Right lobe of liver (tissue), 6 donors: ENCODE measurements at regions not wholly inside any gene's neighbourhood (a gene's known extent, or its start where the extent isn't known, plus 50 kb on each side); places are given as distances from the start of the nearest gene placed in this dataset.

Source experiments
- ATAC-seq, 4 donors: fragments of 200-7000 bp; cut with Tn5 transposase; one replicate each; pipeline ENCODE4 v1.9.1; 2020; ENCODE audit warnings: mild to moderate bottlenecking in 4 of 4, moderate library complexity in 4 of 4
- DNase-seq, 3 donors: peaks; one replicate each; pipeline ENCODE4 v3.0.0-alpha.2; 2020
- H3K27ac ChIP-seq, 3 donors: fragments of 200-600 bp; one replicate each; pipeline ENCODE4 v1.8.0; 2022
- H3K27me3 ChIP-seq, 2 donors: fragments of 200-600 bp; one replicate each; pipeline ENCODE4 v1.8.0; 2022
- H3K36me3 ChIP-seq, 4 donors: fragments of 200-600 bp; sonication (generic) in 1 of 4; one replicate each; pipeline versions ENCODE4 v1.5.1 to v1.8.0; 2017 to 2022; ENCODE audit warnings: control low read depth in 1 of 4
- H3K4me1 ChIP-seq, 4 donors: fragments of 200-600 bp; sonication (generic) in 1 of 4; one replicate each; pipeline versions ENCODE4 v1.5.1 to v1.8.0; 2017 to 2022; ENCODE audit warnings: control low read depth in 1 of 4
- H3K4me3 ChIP-seq, 3 donors: fragments of 200-600 bp; one replicate each; pipeline ENCODE4 v1.8.0; 2022
- H3K9me3 ChIP-seq, 4 donors: fragments of 200-600 bp; sonication (generic) in 1 of 4; one replicate each; pipeline versions ENCODE4 v1.5.1 to v1.8.0; 2017 to 2022; ENCODE audit warnings: control low read depth in 1 of 4
- CTCF ChIP-seq, 4 donors: fragments of 200-600 bp in 3 of 4; fragments of 450-650 bp in 1 of 4; IDR thresholded peaks; one replicate each; pipeline versions ENCODE4 v1.5.1 to v1.8.0; 2016 to 2022; ENCODE audit warnings: antibody characterized with exemption in 4 of 4, mild to moderate bottlenecking in 2 of 4
- POLR2A ChIP-seq: fragments of 450-650 bp; IDR thresholded peaks from one replicate; pipeline ENCODE4 v1.6.1; 2017; ENCODE audit warnings: antibody characterized with exemption, mild to moderate bottlenecking
- WGBS: methylation state at CpG from one replicate; pipeline ENCODE4 v1.1.6; 2018; ENCODE audit warnings: low coverage, low lambda C conversion rate; ENCODE audit not compliant: insufficient coverage; ENCODE audit errors: missing lambda C conversion rate; 5-methylcytosine and 5-hydroxymethylcytosine counted together
- intact Hi-C, 2 donors: fragments of 100-400 bp; cut with DNase I; formaldehyde crosslinking; loops; one replicate each; pipeline versions ENCODE4 v1.11.2 to v1.14.1; 2022
- donor health status: DM: no; HTN: yes; CAD: no.
- donor health status: DM: no; HTN: no; CAD: no.
- donor health status: DM: no; HTN: no; CAD: no.
- donor health status: DM: no; HTN: yes; CAD: no.
- donor health status: DM: no; HTN: yes; CAD: no.

GRCh38 chr7:20016669-20017068 lies 200.5 kb downstream of the MACC1 start:
- no peak for ATAC-seq
- H3K27ac ChIP-seq: no peak overlapping the region
- 37% methylated on average over 2 of the region's 2 CpGs for WGBS
- no peaks in the 10 kb centered on the region for H3K27me3 ChIP-seq
- no peaks in the 10 kb centered on the region for H3K4me1 ChIP-seq
- no peaks in the 10 kb centered on the region for H3K36me3 ChIP-seq
- intact Hi-C loops: no loop called here
- TF ChIP-seq POLR2A (no peak), CTCF (IDR thresholded peaks at IDR 0.05) (no peak)
- H3K9me3 ChIP-seq: no peaks in the 10 kb centered on the region
- H3K4me3 ChIP-seq: no peak overlapping the region
- DNase-seq: no peak

DNA sequence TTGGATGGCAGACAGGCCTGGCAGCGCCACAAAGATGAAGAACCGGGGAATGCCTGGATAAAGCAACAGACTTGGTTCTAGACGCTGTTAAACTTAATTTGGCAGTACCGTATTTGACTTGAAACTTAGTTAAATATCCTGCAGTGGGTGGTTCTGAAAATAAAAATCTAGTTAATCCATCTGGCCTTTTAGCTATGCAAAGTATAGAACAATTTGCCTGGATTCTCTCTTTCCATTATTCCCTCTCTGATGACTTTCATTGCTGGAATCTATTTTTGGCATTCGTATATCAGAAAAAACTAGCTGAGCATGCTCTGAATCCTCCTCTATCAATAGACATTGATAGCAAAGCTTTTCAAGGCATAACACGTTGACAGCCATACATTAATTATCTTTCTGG lies 203.6 kb downstream of the MACC1 start:
- no peaks in the 10 kb centered on the region for H3K9me3 ChIP-seq
- H3K27ac ChIP-seq: no peak overlapping the region
- TF ChIP-seq POLR2A (no peak), CTCF (IDR thresholded peaks at IDR 0.05) (no peak)
- H3K36me3 ChIP-seq: no peaks in the 10 kb centered on the region
- H3K4me3 ChIP-seq: no peak overlapping the region
- H3K27me3 ChIP-seq: no peaks in the 10 kb centered on the region
- DNase-seq (no peak), ATAC-seq (no peak)
- intact Hi-C loops: no loop called here
- H3K4me1 ChIP-seq: no peaks in the 10 kb centered on the region
- 34% methylated on average over 6 of the region's 6 CpGs for WGBS

GRCh38 chr7:20012100-20012499 lies 205.1 kb downstream of the MACC1 start:
- intact Hi-C loops: no loop called here
- Histone ChIP-seq H3K4me1 (no peaks in the 10 kb centered on the region), H3K9me3 (no peaks in the 10 kb centered on the region), H3K36me3 (no peaks in the 10 kb centered on the region), H3K4me3 (no peak overlapping the region), H3K27me3 (no peaks in the 10 kb centered on the region), H3K27ac (no peak overlapping the region)
- 52% methylated on average over 2 of the region's 2 CpGs for WGBS
- DNase-seq (no peak), ATAC-seq (no peak)
- TF ChIP-seq CTCF (IDR thresholded peaks at IDR 0.05) (no peak), POLR2A (no peak)

DNA sequence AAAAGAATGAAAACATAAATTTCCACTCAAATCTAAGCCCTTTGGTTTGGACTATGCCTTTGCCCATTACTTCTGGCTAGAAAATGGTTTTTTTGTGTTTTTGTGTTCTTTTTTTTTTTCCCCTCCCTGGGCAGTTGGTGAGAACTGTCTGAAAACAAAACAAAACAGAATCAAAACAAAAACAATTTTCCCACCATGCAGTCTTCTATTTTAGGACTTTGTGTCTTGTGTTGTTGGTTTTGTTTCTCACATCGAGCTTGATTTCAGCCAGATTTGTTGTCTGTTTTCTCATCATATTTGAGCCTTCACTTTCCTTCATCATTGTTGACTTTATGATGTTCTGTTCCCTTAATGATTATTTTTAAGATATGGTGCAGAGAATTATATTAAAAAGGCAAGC lies 206.3 kb downstream of the MACC1 start:
- Histone ChIP-seq H3K4me3 (no peak overlapping the region), H3K27me3 (no peaks in the 10 kb centered on the region), H3K27ac (no peak overlapping the region), H3K9me3 (no peaks in the 10 kb centered on the region), H3K36me3 (no peaks in the 10 kb centered on the region), H3K4me1 (no peaks in the 10 kb centered on the region)
- intact Hi-C loops: no loop called here
- ATAC-seq (no peak), DNase-seq (no peak)
- TF ChIP-seq POLR2A (no peak), CTCF (IDR thresholded peaks at IDR 0.05) (no peak)
- 35% methylated on average over 1 of the region's 1 CpG for WGBS

DNA sequence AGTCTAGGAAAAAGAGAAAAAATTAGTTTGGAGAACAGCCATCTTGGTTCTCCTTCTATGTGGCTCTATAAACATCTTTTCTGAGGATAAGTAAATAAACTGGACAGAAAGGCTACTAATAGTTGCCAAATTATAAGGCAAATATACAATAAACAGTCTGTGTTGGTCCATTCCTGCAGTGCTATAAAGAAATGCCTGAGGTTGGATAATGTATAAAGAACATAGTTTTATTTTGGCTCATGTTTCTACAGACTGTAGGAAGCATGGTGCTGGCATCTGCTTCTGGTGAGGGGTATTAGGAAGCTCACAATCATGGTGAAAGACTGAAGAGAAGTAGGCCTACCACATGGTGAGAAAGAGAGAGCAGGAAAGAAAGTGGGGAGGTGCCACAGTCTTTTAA lies 209.7 kb downstream of the MACC1 start:
- DNase-seq (no peak), ATAC-seq (no peak)
- TF ChIP-seq CTCF (IDR thresholded peaks at IDR 0.05): no peak
- TF ChIP-seq POLR2A: no peak
- Histone ChIP-seq H3K27ac (no peak overlapping the region), H3K27me3 (no peaks in the 10 kb centered on the region), H3K36me3 (no peaks in the 10 kb centered on the region), H3K9me3 (no peaks in the 10 kb centered on the region), H3K4me1 (no peaks in the 10 kb centered on the region), H3K4me3 (no peak overlapping the region)
- intact Hi-C loops: no loop called here
